Neural progenitor cell (in vitro differentiated cells): ENCODE measurements at regions not wholly inside any gene's neighbourhood (a gene's known extent, or its start where the extent isn't known, plus 50 kb on each side); places are given as distances from the start of the nearest gene placed in this dataset.

Source experiments
- EZH2 ChIP-seq: fragments of 200-600 bp; sonication (generic); IDR thresholded peaks from 2 replicates; pipeline ENCODE4 v1.6.1; 2017; ENCODE audit warnings: antibody characterized with exemption, mild to moderate bottlenecking, moderate library complexity
- TF ChIP-seq, protein P1 (sequence below): fragments of 200-600 bp; sonication (generic); IDR thresholded peaks from 2 replicates; pipeline ENCODE4 v1.5.1; 2017; ENCODE audit warnings: antibody characterized with exemption, mild to moderate bottlenecking

DNA sequence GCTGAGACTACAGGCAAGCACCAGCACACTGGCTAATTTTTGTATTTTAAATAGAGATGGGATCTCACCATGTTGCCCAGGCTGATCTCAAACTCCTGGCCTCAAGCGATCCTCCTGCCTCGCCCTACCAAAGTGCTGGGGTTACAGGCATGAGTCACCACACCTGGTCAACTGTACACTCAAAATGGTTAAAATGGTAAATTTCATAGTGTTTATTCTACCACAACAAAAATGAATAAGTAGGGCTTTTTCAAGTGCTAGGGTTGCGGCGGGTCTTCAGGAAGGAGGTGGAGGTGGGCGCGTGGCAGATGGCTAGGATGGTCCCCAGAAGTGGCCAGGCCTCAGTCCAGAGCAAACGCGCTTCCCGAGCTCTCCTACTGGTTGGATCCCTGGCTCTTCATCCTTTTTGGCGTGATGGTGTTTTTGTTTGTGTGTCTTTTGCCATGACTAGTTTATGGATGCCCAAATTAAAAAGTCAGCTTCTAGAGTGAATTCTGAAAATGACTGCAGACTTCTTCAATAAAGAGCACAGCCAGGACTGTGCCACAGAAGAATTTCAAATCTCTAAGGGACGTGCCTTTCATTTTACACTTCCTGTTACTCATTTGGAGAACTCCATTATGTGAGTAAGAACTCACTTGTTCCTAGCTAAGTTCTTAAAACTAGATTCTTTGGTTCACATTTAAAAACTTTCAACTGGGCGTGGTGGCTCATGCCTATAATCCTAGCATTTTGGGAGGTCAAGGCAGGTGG lies 73.9 kb downstream of the TMEM130 start:
- TF ChIP-seq, protein P1, sequence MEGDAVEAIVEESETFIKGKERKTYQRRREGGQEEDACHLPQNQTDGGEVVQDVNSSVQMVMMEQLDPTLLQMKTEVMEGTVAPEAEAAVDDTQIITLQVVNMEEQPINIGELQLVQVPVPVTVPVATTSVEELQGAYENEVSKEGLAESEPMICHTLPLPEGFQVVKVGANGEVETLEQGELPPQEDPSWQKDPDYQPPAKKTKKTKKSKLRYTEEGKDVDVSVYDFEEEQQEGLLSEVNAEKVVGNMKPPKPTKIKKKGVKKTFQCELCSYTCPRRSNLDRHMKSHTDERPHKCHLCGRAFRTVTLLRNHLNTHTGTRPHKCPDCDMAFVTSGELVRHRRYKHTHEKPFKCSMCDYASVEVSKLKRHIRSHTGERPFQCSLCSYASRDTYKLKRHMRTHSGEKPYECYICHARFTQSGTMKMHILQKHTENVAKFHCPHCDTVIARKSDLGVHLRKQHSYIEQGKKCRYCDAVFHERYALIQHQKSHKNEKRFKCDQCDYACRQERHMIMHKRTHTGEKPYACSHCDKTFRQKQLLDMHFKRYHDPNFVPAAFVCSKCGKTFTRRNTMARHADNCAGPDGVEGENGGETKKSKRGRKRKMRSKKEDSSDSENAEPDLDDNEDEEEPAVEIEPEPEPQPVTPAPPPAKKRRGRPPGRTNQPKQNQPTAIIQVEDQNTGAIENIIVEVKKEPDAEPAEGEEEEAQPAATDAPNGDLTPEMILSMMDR = no peak
- no peak for TF ChIP-seq EZH2
